ENCODE measurements at regions not wholly inside any gene's neighbourhood (a gene's known extent, or its start where the extent isn't known, plus 50 kb on each side); places are given as distances from the start of the nearest gene placed in this dataset.
"Not testable (repeated sequence)": the region's sequence is repeated elsewhere in the genome, so short reads cannot be mapped to it uniquely, and the experiment has no call there.

GRCh38 chr3:73820896-73821295 is 196.2 kb upstream of the PDZRN3 start:
- not testable (repeated sequence) for TF ChIP-seq EZH2 (IDR thresholded peaks at IDR 0.05; ENCODE audit: insufficient read depth, poor library complexity, severe bottlenecking); EZH2phosphoT487 (IDR thresholded peaks at IDR 0.05; ENCODE audit: insufficient read depth, low read depth)

Data from GM23248 (cell line).